NCI-H1436 treated with DMSO at 0.1 percent for 48 hours (cell line): ENCODE measurements at regions not wholly inside any gene's neighbourhood (a gene's known extent, or its start where the extent isn't known, plus 50 kb on each side); places are given as distances from the start of the nearest gene placed in this dataset.
"Not testable (repeated sequence)": the region's sequence is repeated elsewhere in the genome, so short reads cannot be mapped to it uniquely, and the experiment has no call there.

Experiments used
- DNase-seq: peaks from one replicate; lab custom pipeline; 2025; lab: John Stamatoyannopoulos, UW

GRCh38 chr4:18159117-18159912 lies 137.8 kb upstream of the LCORL start:
- not testable (repeated sequence) for DNase-seq

GRCh38 chr4:18155067-18156041 lies 133.8 kb upstream of the LCORL start:
- DNase-seq, result no peak

DNA sequence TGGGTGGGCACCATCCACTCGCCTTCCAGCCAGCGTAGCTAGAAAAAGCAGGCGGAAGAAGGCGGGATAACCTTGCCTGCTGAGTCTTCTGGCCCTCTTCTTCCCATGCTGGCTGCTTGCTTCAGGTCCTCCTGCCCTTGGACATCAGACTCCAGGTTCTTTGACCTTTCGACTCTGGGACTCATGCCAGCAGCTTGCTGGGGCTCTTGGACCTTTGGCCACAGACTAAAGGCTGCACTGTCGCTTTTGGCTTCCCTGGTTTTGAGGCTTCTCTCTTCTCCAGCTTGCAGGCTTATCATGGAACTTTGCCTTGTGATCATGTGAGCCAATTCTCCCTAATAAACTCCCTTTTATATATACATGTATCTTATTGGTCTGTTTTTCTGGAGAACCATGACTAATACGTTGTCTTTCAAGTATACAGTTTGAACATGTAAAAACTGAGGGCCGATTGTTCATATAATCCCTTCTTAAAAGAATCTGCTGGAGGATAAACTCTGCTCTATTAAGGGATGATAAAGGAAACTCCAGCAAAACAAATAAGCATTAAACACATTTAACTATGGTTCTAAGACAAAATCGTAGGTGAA lies 116.6 kb upstream of the LCORL start:
- no peak for DNase-seq

GRCh38 chr4:18134111-18134510 lies 112.6 kb upstream of the LCORL start:
- no peak for DNase-seq

GRCh38 chr4:18130256-18130655 lies 108.7 kb upstream of the LCORL start:
- no peak for DNase-seq

DNA sequence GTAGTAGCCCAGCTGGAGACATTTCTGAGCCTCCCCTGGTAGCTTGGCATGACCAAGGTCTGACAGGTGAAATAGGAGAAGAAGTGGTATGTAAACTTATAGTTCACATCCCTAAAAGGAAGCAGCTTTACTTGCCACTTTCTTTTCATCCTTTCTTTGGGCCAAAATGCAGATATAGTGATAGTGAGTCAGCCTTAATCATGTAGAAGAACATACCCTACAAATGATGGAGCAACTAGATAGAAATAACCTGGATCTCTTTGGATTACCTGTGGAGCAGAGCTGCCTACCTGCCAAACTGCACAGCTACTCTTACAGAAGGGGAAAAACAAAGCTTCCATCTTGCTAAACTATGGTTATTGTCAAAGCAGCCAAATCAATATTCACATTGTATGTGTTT lies 106.7 kb upstream of the LCORL start:
- no peak for DNase-seq

- no peak for DNase-seq
Measured at GRCh38 chr4:18127030-18127429, 105.5 kb upstream of the LCORL start.

DNA sequence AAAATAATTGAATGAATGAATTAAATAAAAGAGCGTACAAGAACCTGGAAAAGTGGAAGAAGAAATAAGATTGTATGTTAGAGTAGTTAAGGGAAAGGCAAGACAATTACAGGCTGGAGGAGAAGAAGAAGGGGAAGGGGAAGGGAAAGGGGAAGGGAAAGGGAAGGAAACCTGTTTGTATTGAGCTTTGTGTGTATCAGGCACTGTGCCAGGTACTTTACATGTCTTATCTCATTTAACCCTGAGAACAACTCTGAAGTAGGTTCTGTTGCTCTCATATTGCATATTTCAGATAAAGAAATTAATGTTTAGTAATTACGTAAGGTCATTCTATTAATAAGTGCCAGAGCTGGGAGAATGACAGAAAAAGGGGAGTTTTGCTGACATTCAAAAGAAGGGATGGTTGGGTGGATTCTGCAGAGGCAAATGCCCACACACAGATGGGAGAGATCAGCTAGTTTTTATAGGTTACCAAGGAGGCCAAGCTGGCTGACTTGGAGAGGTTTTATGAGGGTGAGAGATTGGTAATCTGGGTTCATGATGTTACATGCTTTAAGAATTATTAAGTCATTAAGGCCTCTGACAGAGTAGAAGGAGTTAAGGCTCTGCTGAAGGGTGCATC lies 92.3 kb upstream of the LCORL start:
- DNase-seq, result no peak

DNA sequence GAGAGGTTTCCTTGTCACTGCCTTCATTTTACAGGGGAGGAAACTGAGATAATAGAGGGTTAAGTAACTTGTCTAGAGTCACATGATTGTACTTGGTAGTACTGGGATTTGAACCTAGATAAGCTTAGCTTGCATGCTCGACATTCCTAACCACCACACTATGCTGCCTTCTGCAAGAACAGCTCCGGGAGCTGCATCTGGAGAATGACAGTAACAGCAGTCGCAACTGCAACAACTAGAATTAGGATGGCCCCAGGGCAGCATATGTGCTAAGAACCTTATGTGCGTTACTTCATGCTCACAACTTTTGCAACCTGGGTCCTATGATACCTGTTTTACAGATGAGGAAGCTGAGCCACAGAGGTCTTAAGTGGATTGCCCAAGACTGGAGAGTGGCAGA lies 89.5 kb upstream of the LCORL start:
- DNase-seq, result no peak

GRCh38 chr4:18110099-18110498 lies 88.5 kb upstream of the LCORL start:
- DNase-seq, result no peak

DNA sequence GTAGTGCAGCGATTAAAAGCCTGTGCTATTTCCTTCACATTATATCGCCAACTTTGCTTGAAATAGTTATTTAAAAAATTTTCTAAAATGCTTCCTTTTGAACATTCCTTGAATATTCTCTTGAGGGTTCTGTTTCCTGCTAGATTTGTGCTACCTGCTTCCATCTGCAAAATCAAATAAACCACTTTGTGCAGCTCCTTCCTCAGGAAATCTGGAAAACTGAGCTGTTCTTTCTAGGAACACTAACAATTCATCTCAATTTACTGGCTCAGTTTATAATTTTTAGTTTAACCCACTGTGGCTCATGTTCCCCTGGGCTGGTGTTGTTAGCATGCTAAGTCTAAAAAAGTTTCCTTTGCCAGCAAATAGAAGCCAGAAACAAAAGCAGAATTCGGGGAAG lies 88.1 kb upstream of the LCORL start:
- DNase-seq, result no peak

DNA sequence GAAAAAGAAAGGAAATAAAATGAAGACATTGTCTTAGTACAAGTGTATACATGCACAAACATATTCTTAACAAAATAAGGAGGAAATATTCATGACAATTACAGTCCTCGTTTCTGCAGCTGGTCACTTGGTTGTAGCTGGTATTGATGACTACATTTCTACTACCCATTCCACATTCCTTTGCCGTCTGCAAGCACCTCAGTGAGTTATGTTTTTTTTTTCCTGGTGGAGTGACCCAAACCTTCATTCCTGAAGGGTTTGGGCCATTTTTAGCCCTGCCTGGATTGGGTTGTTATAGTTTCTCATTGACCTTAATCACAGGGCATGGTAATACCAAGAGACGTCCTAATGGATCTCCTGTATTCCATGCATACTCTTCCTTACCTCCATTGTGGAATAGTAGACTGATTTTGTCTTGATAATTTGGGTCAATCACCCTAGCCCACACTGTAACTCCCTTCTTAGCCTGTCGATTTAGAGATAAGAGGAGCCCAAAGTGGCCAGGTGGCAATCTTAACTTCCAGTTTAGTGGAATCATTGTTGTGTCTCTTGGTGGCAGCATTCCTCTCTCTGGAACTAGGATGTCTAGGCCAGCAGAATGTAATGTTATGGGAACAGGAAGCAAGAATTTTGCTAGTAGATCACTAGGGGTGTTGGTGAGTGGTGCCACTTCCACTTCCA lies 86.4 kb upstream of the LCORL start:
- not testable (repeated sequence) for DNase-seq

DNA sequence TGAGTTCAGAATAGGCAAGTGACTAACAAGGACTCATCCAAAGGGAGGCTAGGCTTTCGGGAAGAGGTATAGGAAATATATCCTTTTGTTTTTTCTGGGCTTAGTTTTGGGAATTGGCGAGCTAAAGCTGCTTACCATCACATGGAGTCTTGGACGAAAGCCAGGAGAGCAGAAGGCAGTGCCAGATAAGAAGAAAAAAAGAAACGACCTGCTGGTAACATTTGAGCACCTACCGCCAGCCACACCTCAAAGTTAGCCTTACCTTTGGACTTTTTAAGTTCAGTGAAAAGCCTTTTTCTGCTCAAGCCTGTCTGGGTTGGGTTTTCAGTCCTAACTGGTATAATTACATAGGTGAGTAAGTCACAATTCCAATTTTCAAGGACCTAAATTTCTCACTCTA lies 85.1 kb upstream of the LCORL start:
- DNase-seq, result no peak

DNA sequence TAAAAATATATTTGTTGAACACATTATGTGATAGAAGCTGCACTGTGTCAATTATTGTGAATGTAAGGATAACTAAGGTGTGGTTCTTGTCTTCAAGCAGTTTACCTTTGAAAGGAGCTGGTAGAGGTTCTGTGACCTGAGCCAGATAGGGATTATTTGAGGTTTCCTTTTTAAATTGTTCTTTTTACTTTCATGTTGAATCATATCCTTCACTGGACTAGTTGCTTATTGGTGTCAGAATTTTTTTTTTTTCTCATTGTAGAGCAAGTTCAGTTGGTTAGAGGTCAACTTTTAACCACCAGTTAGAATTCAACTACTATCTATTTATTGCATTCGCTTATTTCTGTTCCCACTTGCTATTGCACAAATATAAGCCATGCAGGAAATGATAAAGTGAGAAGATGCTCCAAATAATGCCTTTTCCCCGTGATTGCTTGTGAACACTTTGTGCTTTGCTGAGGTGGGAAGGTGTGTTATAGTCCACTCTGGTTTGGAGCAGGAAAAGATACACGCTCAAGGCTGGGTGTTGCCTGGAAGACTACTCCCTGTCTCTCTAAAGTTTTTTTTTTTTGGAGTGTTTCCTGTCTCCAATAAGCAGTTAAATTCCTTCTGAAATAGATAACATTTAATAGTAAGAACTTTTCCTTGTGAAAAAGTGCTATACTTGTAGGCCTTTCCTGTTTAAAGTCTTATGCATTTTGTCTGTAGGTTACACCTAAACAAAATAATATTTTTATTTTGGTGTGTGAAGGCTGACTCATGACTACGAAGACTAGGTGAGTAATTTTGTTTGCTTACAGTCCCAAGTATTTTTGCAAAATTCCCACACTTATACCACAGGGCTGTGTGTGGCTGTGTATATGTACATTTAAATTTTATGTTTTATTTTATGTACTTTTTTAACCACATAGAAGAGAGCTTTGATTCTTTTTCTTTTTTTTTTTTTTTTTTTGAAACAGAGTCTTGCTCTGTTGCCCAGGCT lies 83.8 kb upstream of the LCORL start:
- DNase-seq, result no peak

- DNase-seq, result no peak
Measured at GRCh38 chr4:18103876-18104605, 82.5 kb upstream of the LCORL start.

DNA sequence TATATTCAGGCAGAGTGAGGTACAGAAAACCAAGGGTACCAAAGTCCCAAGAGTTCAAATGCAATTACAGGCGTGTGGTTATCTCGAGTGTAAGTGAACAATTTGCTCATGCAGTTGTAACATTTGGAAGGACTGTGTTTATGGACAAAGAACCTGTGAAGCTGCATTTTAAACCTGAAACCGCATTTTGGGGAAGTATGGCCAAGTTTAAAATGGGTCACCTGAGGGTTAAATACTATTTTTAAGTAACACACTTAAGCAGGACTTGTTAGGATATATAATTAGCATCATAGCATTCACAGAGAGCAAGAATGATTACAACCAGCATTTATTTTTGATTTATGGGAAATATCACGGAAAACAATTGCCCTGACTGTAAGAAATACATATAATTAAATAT lies 79.1 kb upstream of the LCORL start:
- no peak for DNase-seq

- not testable (repeated sequence) for DNase-seq
Measured at GRCh38 chr4:18090447-18090846, 68.9 kb upstream of the LCORL start.

GRCh38 chr4:18082236-18082635 lies 60.7 kb upstream of the LCORL start:
- no peak for DNase-seq

- no peak for DNase-seq
Measured at GRCh38 chr4:18081708-18082107, 60.2 kb upstream of the LCORL start.

DNA sequence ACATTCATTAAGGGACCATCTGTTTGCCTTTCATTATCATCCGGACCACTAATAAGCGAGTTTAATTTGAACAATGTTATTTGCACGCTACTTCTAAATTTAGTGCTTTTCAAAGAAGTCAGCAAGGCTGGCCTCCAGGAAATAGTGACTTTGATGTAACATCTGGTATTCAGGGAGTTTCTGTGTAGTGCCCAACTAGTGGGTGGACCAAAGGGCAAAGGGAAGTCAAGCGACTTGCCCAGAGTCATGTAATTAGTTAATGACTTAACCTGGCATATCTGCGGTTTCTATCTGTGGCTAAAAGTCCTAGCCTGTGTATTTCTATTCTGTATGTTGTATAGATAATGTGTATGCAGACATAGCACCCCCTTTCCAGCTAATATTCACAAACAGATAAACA lies 56.3 kb upstream of the LCORL start:
- DNase-seq, result no peak
